ENCODE measurements at regions not wholly inside any gene's neighbourhood (a gene's known extent, or its start where the extent isn't known, plus 50 kb on each side); places are given as distances from the start of the nearest gene placed in this dataset.

DNA sequence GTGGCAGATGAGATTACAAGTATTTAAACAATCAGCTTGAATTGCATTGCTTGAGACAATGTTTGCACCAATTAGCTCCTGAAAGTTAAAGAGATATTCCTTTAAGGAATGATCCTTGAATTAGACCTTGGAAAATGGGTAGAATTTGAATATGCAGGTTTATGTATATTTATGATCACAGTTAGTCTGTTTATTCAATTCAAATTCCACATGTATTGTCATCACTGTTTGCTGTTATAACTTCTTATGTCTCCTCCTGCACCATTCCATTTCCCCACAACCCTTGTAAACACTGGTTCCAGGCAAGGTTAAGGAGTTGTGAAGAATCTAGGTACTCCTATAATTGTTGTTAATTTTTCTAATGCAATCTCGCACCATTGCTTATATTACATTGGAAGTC is 518.2 kb upstream of the PBX1 start:
- 65 to 85% (median 72%) methylated on average over 1 of the region's 1 CpG for WGBS, 4 donors
- H3K27me3 ChIP-seq = no peaks in the 10 kb centered on the region
- TF ChIP-seq, protein P1, sequence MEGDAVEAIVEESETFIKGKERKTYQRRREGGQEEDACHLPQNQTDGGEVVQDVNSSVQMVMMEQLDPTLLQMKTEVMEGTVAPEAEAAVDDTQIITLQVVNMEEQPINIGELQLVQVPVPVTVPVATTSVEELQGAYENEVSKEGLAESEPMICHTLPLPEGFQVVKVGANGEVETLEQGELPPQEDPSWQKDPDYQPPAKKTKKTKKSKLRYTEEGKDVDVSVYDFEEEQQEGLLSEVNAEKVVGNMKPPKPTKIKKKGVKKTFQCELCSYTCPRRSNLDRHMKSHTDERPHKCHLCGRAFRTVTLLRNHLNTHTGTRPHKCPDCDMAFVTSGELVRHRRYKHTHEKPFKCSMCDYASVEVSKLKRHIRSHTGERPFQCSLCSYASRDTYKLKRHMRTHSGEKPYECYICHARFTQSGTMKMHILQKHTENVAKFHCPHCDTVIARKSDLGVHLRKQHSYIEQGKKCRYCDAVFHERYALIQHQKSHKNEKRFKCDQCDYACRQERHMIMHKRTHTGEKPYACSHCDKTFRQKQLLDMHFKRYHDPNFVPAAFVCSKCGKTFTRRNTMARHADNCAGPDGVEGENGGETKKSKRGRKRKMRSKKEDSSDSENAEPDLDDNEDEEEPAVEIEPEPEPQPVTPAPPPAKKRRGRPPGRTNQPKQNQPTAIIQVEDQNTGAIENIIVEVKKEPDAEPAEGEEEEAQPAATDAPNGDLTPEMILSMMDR (IDR thresholded peaks at IDR 0.05) = no peak
- TF ChIP-seq POLR2A (IDR thresholded peaks at IDR 0.05) = no peak
- no peak overlapping the region for H3K27ac ChIP-seq
- H3K4me3 ChIP-seq = no peak overlapping the region
- no peaks in the 10 kb centered on the region for H3K9me3 ChIP-seq (replicated peaks in 1 of 3)
- DNase-seq = no peak
- no peaks in the 10 kb centered on the region for H3K36me3 ChIP-seq (replicated peaks in 1 of 2)
- intact Hi-C loops (cut with DNase I) = no loop called here
- no peaks in the 10 kb centered on the region for H3K4me1 ChIP-seq (replicated peaks in 1 of 2)

- no peak for TF ChIP-seq POLR2A (IDR thresholded peaks at IDR 0.05)
- TF ChIP-seq, protein P1 (IDR thresholded peaks at IDR 0.05) = no peak
Measured at GRCh38 chr1:164051782-164052181, 507.2 kb upstream of the PBX1 start.

DNA sequence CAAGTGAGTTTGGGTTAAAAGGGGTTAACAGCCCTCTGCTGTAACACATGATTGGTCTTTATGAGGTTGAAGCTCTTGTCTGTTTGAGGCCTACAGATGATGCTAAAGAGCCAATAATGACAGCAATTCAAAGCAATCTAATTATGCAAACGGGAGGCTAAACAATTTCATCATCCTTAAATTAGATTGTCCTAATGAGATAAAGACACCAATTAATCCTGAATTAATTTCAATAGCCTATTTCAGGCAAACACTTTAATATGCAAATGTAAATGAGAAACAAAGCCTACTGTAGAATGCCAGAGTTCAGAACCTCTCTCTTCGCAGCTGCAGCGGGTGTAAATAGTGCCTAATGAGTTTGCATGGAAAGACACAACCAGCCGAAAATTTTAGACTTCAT is 504.7 kb upstream of the PBX1 start:
- no peak for TF ChIP-seq POLR2A (IDR thresholded peaks at IDR 0.05)
- TF ChIP-seq, protein P1 (IDR thresholded peaks at IDR 0.05) = no peak

More at GRCh38 chr1:164051782-164052181, 507.2 kb upstream of the PBX1 start:
- H3K4me3 ChIP-seq = no peak overlapping the region
- no peaks in the 10 kb centered on the region for H3K27me3 ChIP-seq
- no peak for DNase-seq
- intact Hi-C loops (cut with DNase I) = no loop called here
- no peaks in the 10 kb centered on the region for H3K9me3 ChIP-seq (replicated peaks in 1 of 3)
- H3K4me1 ChIP-seq (replicated peaks in 1 of 2) = no peaks in the 10 kb centered on the region
- no peak overlapping the region for H3K27ac ChIP-seq
- no peaks in the 10 kb centered on the region for H3K36me3 ChIP-seq (replicated peaks in 1 of 2)
- 20 to 39% (median 24%) methylated on average over 1 of the region's 1 CpG for WGBS, 4 donors

GRCh38 chr1:164058198-164058597 is 500.8 kb upstream of the PBX1 start:
- WGBS, 4 donors = 45 to 58% (median 54%) methylated on average over 4 of the region's 4 CpGs
- H3K27me3 ChIP-seq = no peaks in the 10 kb centered on the region
- H3K4me3 ChIP-seq = no peak overlapping the region
- no peaks in the 10 kb centered on the region for H3K36me3 ChIP-seq (replicated peaks in 1 of 2)
- intact Hi-C loops (cut with DNase I) = no loop called here
- H3K27ac ChIP-seq = no peak overlapping the region
- TF ChIP-seq, protein P1 (IDR thresholded peaks at IDR 0.05) = no peak
- no peak for TF ChIP-seq POLR2A (IDR thresholded peaks at IDR 0.05)
- H3K4me1 ChIP-seq (replicated peaks in 1 of 2) = no peaks in the 10 kb centered on the region
- no peaks in the 10 kb centered on the region for H3K9me3 ChIP-seq (replicated peaks in 1 of 3)
- DNase-seq = no peak

More for the DNA sequence above, 504.7 kb upstream of the PBX1 start:
- no peak overlapping the region for H3K27ac ChIP-seq
- H3K4me1 ChIP-seq (replicated peaks in 1 of 2) = no peaks in the 10 kb centered on the region
- H3K4me3 ChIP-seq = no peak overlapping the region
- intact Hi-C loops (cut with DNase I) = no loop called here
- H3K9me3 ChIP-seq (replicated peaks in 1 of 3) = no peaks in the 10 kb centered on the region
- no peak for DNase-seq
- WGBS, 4 donors = 79 to 86% (median 84%) methylated on average over 4 of the region's 4 CpGs
- no peaks in the 10 kb centered on the region for H3K36me3 ChIP-seq (replicated peaks in 1 of 2)
- H3K27me3 ChIP-seq = no peaks in the 10 kb centered on the region
